ENCODE measurements at regions not wholly inside any gene's neighbourhood (a gene's known extent, or its start where the extent isn't known, plus 50 kb on each side); places are given as distances from the start of the nearest gene placed in this dataset.

DNA sequence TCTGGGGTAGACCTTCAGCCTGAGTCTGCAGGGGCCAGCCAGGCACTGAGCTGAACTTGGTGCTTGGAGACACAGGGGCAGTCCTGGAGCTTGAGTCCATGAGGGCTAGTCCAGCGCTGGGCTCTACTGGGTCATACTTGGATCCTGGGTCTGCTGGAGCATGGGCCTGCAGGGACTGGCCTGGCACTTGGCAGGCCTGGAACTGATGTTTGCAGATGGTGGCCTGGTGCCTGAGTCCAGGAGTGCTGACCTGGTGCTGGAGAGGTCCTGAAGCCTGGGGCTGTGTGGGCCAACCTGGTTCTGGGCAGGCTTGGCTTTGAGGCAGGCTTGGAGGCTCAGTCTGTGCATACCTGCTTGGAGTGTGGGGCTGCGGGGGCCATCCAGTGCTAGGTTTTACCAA is 143.4 kb upstream of the DSCAM start:
- H3K4me1 ChIP-seq (ENCODE audit: insufficient read depth, low read length, poor library complexity, severe bottlenecking), result no peaks in the 10 kb centered on the region
- H3K4me3 ChIP-seq (ENCODE audit: low read length, poor library complexity, severe bottlenecking), result no peak overlapping the region
- H3K36me3 ChIP-seq (ENCODE audit: insufficient read depth, low read length), result no peaks in the 10 kb centered on the region
- no peaks in the 10 kb centered on the region for H3F3A ChIP-seq (ENCODE audit: low read depth)
- H3K27me3 ChIP-seq (ENCODE audit: insufficient read depth, low read length, poor library complexity, severe bottlenecking), result no peaks in the 10 kb centered on the region
- H3K79me2 ChIP-seq (ENCODE audit: insufficient read depth, low read length), result no peaks in the 10 kb centered on the region
- no peak for TF ChIP-seq EZH2phosphoT487 (IDR thresholded peaks at IDR 0.05; ENCODE audit: borderline replicate concordance)
- TF ChIP-seq, protein P1, sequence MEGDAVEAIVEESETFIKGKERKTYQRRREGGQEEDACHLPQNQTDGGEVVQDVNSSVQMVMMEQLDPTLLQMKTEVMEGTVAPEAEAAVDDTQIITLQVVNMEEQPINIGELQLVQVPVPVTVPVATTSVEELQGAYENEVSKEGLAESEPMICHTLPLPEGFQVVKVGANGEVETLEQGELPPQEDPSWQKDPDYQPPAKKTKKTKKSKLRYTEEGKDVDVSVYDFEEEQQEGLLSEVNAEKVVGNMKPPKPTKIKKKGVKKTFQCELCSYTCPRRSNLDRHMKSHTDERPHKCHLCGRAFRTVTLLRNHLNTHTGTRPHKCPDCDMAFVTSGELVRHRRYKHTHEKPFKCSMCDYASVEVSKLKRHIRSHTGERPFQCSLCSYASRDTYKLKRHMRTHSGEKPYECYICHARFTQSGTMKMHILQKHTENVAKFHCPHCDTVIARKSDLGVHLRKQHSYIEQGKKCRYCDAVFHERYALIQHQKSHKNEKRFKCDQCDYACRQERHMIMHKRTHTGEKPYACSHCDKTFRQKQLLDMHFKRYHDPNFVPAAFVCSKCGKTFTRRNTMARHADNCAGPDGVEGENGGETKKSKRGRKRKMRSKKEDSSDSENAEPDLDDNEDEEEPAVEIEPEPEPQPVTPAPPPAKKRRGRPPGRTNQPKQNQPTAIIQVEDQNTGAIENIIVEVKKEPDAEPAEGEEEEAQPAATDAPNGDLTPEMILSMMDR (conservative IDR thresholded peaks at IDR 0.05; ENCODE audit: low read length), result no peak
- H3K9me2 ChIP-seq (replicated peaks; ENCODE audit: low read depth, low read length), result no peaks in the 10 kb centered on the region
- H2AFZ ChIP-seq (ENCODE audit: low read length), result no peak overlapping the region
- H3K4me2 ChIP-seq (ENCODE audit: low read depth, low read length, poor library complexity, severe bottlenecking), result no peak overlapping the region
- H3K9me3 ChIP-seq (ENCODE audit: insufficient read depth, low read depth, low read length), result peaks cover 3% of the 10 kb centered on the region; the same call in 1 of the 2 replicates
- H4K20me1 ChIP-seq (ENCODE audit: insufficient read depth, low read length, poor library complexity, severe bottlenecking), result no peaks in the 10 kb centered on the region
- no peak overlapping the region for H3K9ac ChIP-seq (ENCODE audit: low read depth, low read length, poor library complexity, severe bottlenecking)

DNA sequence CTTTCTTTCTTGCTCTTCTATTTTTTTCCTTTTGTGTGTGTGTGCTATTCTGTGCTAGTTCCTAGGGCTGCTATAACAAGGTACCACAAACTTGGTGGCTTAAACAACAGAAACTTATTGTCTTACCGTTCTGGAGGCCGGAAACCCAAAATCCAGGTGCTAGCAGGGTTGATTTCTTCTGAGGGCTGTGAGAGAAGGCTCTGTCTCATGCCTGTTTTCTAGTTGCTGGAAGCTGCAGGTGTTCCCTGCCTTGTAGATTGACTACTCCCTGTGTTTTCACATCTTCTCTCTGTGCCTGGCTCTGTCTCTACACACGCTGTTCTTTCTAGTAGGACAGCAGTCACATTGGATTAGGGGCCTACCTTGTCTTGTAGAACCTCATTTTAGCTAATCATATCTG is 150.9 kb upstream of the DSCAM start:
- peaks cover 9% of the 10 kb centered on the region for H3K9me3 ChIP-seq (ENCODE audit: insufficient read depth, low read depth, low read length)
- H3K27me3 ChIP-seq (ENCODE audit: insufficient read depth, low read length, poor library complexity, severe bottlenecking), result no peaks in the 10 kb centered on the region
- H3K36me3 ChIP-seq (ENCODE audit: insufficient read depth, low read length), result no peaks in the 10 kb centered on the region
- H4K20me1 ChIP-seq (ENCODE audit: insufficient read depth, low read length, poor library complexity, severe bottlenecking), result no peaks in the 10 kb centered on the region
- no peak overlapping the region for H3K4me3 ChIP-seq (ENCODE audit: low read length, poor library complexity, severe bottlenecking)
- H3K4me1 ChIP-seq (ENCODE audit: insufficient read depth, low read length, poor library complexity, severe bottlenecking), result no peaks in the 10 kb centered on the region
- H3F3A ChIP-seq (ENCODE audit: low read depth), result no peaks in the 10 kb centered on the region
- no peak overlapping the region for H2AFZ ChIP-seq (ENCODE audit: low read length)
- H3K9ac ChIP-seq (ENCODE audit: low read depth, low read length, poor library complexity, severe bottlenecking), result no peak overlapping the region
- no peak for TF ChIP-seq EZH2phosphoT487 (IDR thresholded peaks at IDR 0.05; ENCODE audit: borderline replicate concordance)
- TF ChIP-seq, protein P1 (conservative IDR thresholded peaks at IDR 0.05; ENCODE audit: low read length), result no peak
- H3K4me2 ChIP-seq (ENCODE audit: low read depth, low read length, poor library complexity, severe bottlenecking), result no peak overlapping the region
- H3K79me2 ChIP-seq (ENCODE audit: insufficient read depth, low read length), result no peaks in the 10 kb centered on the region
- no peaks in the 10 kb centered on the region for H3K9me2 ChIP-seq (replicated peaks; ENCODE audit: low read depth, low read length)

DNA sequence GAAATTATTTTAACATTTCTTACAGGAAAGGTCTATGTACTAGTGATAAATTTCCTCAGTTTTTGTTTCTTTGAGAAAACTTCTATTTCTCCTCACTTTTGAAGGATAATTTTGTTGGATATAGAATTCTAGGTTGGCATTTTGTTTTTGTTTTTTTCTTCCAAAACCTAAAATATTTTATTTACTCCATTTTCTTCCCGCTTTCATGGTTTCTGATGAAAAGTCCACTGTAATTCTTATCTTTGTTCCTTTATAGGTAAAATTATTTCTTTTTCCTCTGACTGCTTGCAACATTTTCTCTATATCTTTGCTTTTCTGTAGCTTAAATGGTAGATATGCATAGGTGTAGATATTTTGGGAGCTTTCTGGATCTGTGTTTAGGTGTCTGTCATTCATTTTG is 153.9 kb upstream of the DSCAM start:
- no peaks in the 10 kb centered on the region for H3K27me3 ChIP-seq (ENCODE audit: insufficient read depth, low read length, poor library complexity, severe bottlenecking)
- no peak overlapping the region for H2AFZ ChIP-seq (ENCODE audit: low read length)
- no peaks in the 10 kb centered on the region for H4K20me1 ChIP-seq (ENCODE audit: insufficient read depth, low read length, poor library complexity, severe bottlenecking)
- H3K4me3 ChIP-seq (ENCODE audit: low read length, poor library complexity, severe bottlenecking), result no peak overlapping the region
- peaks cover 6% of the 10 kb centered on the region for H3K9me3 ChIP-seq (ENCODE audit: insufficient read depth, low read depth, low read length)
- H3F3A ChIP-seq (ENCODE audit: low read depth), result no peaks in the 10 kb centered on the region
- H3K9ac ChIP-seq (ENCODE audit: low read depth, low read length, poor library complexity, severe bottlenecking), result no peak overlapping the region
- no peaks in the 10 kb centered on the region for H3K79me2 ChIP-seq (ENCODE audit: insufficient read depth, low read length)
- H3K4me1 ChIP-seq (ENCODE audit: insufficient read depth, low read length, poor library complexity, severe bottlenecking), result no peaks in the 10 kb centered on the region
- TF ChIP-seq, protein P1 (conservative IDR thresholded peaks at IDR 0.05; ENCODE audit: low read length), result no peak
- TF ChIP-seq EZH2phosphoT487 (IDR thresholded peaks at IDR 0.05; ENCODE audit: borderline replicate concordance), result no peak
- H3K4me2 ChIP-seq (ENCODE audit: low read depth, low read length, poor library complexity, severe bottlenecking), result no peak overlapping the region
- no peaks in the 10 kb centered on the region for H3K36me3 ChIP-seq (ENCODE audit: insufficient read depth, low read length)
- no peaks in the 10 kb centered on the region for H3K9me2 ChIP-seq (replicated peaks; ENCODE audit: low read depth, low read length)
